CD4-positive, alpha-beta T cell treated with Interleukin-15 for 1 hour (primary cell): ENCODE measurements at regions not wholly inside any gene's neighbourhood (a gene's known extent, or its start where the extent isn't known, plus 50 kb on each side); places are given as distances from the start of the nearest gene placed in this dataset.

ENCODE experiments used
- DNase-seq: peaks from one replicate; pipeline ENCODE4 v3.0.0-alpha.2; 2020

DNA sequence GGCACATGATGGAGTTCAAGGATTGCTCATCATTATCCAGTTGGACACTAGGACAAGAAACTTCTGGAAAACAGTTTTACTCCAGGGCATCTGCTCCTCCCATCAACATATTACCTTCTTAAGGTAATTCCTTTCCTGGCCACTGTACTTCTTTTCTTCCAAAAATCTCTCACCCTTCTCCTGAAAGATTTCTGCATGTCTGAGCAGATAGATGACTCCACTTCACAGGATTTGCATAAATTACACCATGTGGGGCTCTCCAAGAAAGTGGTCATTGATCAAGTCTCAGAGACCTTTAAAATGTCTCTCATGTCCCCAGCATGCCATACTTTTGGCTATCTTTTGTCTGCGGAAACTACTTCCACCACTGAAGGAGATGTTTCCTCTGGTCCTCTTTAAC is 103.2 kb upstream of the TNFAIP3 start:
- DNase-seq, result no peak

DNA sequence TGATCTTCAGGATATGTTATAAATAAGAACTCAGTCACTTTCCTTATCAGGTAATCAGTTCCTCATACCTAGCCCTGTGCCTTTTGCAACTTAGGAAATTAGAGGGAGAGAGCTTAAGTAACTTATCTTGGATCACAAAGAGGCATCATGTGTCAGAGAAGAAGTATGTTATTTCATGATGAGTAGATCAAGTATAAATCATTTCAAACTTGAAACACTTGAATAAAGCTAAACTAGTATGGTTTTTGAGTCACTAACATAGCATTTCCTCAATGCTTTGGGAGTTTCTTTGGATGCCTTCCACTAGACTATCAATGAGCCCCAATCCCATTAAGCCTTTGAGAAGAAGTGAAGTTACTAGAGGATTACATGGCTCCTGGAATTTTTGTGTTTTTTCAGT is 102.6 kb upstream of the TNFAIP3 start:
- no peak for DNase-seq

DNA sequence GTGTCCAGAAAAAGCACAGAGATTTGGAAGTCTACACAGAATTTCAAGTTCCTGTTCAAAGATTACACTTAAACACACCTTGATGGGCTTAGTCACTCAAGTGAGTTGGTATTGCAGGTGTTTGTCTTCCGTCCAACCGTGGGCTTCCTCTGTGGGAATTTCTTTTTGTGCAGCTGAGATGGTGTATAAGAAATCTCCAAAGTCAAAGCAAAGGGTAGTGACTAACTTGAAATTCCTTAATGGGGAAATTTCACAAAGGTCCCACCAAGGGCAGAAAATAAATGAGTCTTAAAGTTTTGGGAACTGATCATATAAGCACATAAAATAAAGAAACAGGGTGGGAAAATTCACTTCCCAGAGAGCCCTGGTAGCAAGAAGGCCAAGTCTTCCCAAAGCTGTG is 102.0 kb upstream of the TNFAIP3 start:
- DNase-seq, result no peak

DNA sequence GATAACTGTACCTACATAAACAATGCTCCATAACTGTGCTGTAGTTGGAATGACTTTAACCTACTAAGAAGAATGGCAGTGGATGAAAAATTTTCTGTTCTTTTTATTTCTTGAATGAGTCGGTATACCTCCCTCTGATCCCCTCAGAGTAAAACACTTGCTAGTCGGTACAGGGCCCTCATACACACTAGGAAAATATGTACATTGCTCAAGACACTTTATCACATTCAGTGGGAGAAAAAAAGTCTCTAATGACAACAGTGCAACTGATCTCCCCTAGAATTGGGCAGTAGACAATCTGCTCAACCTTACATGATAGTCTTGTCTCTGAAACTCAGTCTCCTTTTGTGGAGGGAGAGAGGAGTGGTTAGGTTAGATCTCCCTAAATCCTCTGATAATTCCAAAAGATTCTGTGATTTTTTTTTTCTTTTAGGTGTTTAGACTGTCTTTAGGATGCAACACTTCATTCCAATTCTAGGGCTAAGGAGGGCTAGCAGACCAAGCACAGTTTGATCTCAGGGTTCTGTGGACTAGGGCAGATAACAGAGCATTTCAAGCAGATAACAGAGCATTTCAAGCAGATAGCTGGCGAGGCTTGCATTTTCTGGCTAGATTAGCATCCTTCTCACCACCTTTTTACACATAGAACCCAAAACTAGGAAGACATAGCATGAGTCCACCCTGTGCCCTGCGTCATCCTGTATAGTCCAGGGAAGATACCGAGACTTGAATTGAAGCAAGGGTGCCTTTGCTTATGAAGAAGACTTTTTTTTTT is 100.3 kb upstream of the TNFAIP3 start:
- DNase-seq, result no peak

DNA sequence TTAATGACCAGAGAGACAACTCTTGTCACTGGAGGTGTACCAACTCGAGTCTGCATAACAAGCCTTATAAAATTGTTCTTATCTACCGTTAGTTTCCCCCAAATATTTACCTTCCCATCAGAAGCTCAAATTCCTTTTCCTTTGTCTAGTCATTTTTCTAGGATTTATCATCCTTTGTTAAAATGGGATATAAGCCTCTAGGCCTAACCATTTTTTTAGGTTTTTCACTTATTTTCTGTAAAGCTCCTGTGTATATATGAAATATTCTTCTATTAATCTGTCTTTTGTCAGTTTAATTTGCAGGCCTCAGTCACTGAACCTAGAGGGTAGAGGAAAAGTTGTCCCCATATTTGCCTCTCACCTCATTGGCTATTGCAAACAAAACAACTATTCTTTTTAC is 99.6 kb upstream of the TNFAIP3 start:
- DNase-seq, result no peak

DNA sequence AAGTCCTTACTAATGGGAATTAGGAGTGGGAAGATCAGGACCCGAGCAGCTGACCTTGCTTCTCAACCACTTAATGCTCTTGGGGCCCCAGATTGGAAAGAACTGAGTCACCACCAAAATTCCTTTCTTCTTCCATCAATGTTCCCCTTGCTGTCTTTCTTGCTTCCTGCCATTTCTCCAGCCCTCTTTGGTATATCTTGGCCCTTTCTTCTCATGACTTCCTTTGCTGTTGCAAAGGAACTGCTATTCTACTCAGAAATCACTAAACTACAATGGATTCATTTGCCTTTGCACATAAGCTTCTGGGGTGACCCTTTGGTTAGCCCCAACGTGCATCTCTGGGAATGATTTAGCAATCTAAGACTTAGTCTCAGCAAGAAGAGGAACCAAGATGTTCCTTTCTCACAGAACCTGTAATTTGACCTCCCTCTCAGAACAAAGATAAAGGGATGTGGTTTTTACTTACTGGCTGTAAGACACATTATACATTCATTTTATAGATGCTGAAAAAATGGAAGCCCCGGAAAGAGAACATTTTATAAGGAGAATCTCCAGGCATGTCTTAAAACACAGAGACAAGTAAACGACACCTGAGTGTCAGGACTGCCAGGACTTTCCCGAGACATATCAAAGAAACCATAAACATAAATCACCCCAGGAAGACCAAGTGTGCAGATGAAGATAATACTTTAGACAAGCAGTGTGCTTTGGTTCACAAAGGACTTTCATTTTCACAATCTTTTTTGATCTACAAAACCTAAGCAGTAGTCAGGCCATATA is 99.0 kb upstream of the TNFAIP3 start:
- DNase-seq, result no peak

DNA sequence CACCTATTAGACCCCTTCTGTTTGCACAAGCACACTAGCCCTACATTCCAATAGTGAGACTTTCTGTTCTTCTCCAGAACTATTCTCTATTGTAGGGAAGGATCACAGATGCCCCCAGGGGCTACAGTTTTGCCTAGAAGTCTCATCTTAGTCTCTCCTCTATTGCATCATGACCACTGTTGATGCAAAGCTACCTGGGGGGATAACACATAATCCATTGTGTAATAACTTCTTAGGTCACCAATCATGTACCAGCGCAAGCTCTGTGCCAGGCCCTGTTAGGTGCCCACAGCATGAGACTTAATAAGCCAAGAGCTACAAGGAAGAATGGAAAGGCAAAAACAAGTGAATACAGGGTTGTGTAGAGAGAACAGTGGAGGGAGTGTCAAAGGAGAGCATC is 98.1 kb upstream of the TNFAIP3 start:
- DNase-seq, result no peak

DNA sequence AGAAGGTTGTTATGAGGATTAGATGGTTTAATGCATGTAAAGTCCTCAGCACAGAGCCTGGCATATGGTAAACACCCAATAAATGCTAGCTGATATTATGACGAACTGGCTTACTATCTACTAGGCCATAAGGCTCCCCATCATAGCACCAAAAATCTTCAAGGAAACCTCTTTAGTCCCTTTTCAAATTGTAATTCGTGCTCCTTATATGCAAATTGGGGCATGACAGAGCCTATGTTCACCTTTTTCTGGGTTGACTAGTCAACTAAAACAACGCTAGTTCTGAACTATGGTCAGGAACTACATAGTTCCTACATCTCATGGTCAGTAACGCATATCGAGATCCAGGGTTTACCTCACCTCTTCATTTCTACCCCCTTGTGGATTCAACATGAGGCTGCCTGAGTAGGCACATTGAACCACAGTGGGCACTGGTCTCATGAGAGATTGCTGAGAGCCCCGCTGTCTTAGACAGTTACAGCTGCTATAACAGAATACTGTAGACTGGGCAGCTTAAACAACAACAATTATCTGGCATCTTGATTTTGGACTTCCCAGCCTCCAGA is 97.2 kb upstream of the TNFAIP3 start:
- DNase-seq, result no peak

DNA sequence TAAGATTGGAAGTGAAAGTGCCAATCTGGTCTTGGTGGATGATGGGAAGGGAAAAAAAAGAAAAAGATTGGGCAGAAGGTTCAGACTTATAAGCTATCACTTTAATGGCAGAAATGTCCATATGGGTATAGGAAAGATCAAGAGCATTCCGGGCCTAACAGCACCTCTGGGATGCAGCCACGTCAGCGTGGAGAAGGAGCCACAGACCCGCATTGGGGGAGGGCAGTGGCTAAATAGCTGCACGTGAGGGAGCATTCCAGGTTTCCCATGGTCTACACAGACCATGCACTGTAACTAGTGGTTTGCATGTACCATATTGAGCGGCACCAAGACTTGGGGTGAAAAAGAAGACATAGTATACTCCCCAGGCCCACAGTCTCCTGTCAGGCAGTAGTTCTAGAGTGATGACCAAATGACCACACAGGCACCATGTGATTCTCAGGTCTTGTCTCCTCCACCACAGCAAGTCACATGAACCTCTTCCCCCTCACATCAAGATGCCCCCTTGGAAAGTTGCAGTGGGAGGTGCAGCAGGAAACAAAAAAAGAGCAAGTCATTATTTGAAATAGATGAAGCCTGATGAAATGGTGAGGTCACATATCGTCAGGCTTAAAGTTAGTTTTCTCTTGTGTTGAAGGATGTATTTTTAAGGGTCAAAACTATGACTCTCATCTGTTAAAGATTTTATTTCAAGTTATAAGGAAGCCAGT is 94.4 kb upstream of the TNFAIP3 start:
- no peak for DNase-seq

DNA sequence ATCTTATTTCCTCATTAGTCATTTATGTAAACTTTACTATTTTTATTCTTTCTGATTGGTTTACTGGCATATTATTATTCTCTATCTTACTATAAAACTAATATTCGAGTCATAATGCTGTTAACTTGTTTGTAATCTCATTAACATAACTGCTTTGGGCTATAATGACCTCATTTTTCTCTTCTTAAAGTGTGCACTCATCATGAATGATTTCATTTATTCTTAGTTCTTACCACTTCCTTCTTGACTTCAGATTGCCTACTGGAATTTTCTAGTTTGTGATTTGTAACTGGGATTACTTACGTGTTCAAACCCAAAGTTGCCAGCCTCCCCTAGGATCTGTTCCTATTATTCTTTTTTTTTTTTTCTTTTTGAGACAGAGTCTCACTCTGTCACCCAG is 91.8 kb upstream of the TNFAIP3 start:
- no peak for DNase-seq

DNA sequence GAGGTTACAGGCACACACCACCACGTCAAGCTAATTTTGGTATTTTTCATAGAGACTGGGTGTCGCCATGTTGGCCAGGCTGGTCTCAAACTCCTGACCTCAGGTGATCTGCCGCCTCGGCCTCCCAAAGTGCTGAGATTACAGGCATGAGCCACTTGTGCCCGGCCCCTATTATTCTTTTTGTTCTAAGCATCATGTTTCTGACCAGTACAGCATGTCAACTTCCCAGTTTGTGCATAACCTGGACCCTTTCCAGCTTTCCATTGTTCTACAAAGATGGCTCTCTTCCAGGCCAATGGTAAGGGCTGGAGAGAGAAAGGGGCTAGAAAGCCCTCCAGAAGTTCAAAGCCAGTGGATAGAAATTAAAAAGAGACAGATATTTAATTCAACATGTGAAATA is 91.3 kb upstream of the TNFAIP3 start:
- DNase-seq, result no peak

DNA sequence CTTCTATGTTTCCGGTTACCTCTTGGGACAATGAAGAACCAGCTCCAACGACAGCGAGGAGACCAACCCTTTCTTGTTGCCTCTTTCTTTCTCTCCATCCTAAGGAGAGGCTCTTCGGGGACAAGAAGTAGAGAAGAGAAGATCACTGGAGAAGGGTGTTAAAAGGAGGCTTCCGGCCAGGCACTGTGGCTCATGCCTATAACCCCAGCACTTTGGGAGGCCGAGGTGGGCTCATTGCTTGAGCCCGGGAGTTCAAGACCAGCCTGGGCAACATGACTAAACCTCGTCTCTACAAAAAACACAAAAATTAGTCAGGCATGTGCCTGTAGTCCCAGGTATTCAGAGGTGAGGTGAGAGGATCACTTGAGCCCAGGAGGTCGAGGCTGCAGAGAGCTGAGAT is 90.8 kb upstream of the TNFAIP3 start:
- no peak for DNase-seq

DNA sequence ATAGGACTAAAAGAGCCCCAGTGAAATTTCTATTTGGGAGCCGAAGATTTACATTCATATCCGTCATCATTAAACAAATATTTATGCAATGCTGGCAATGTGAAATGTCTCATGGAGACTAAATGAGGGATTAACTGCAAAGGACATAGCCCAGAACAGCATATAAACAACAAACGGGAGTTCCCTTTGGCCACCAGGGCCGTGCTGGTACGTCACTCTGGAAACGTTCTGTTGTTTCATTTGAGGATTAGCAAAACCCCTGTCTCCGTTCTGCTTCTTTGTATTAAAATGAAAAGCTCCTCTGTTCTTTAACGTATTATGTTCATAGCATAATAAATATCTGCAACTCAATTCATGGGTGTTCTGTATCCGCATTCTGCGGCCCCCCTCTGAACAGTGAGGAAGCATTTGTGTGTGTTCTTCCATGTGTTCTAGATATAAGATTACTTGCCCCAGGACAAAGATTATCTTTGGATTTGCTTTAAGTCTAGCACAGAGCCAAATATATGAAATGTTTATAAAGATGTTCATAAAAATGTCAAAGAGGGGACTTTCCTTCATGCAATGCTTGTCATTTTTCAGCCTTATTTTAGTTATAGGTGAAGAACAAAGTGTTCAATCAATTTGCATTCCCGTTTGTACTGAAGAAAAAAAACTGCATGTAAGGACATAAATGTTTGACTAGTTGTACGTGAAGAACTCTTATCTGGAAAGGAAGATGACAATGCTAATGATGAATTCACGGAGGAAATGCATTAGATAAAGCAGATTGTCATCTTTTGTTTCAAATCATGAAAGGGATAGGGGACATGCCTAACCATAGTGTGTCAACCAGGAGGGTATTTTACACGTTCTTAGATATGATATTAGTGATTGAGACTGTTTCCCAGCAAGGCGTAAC is 90.0 kb upstream of the TNFAIP3 start:
- DNase-seq, result no peak

DNA sequence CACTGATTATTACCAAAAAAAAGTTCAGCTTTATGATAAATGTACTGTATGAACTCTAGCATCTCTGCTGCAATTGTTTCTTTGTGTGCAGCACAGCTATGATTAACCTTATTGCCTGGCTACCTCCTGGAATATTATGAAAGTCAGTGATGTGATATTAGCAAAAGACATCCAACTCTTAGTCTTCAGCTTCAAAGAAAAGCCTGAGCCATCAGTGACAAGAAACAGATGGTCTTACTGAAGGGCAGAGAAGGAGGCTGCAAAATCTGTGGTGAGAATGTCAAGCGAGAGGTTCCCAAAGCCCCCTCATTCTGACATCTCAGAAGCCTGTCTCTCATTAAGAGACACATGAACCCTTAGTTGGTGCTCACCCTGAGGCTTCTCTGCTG is 89.4 kb upstream of the TNFAIP3 start:
- DNase-seq, result no peak

DNA sequence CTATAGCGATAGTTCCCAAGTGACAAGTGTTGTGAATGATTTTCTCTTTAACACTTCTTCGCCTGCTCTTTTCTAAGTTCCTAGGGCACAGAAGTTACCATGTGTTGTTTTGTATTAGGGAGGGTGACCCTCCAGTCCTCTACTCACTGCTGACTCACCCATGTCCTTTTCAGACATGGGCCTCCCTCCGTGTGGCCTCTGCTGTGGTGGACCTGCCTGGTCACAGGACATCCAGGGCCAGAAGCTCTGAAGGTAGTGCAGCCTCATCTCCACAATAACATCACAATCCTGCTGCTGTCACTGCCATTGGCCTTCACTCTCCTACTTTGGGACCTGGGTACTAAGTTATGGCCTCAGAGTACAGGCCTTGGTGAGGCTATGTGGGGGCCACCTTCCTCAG is 87.1 kb upstream of the TNFAIP3 start:
- no peak for DNase-seq

DNA sequence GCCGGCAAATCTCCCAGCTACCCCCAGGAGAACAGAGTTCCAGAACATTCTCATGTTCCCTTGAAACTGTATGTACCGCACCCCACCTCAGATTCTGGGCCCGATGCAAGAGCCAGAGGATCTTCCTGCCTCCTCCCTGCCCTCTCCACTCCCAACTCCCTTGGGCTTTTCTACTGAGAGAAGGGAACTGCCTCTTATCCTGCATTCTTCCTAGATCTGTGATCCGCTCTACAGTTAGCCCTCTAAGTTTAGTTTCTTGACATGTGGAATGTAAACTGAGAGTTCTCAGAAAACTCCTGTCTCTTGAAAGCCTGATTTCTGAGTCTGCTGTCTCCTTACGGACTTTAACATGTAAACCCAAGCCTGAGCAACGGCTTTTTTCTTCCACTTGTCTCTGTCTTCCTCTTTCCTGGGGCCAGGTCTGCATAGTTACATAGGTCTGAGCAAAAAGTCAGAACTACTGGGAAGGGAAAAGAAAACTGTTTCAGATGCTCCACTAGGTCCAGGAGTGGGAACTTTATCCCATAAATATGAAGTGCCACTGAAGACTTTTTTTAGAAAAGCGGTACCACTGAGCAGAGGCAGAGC is 86.5 kb upstream of the TNFAIP3 start:
- no peak for DNase-seq

DNA sequence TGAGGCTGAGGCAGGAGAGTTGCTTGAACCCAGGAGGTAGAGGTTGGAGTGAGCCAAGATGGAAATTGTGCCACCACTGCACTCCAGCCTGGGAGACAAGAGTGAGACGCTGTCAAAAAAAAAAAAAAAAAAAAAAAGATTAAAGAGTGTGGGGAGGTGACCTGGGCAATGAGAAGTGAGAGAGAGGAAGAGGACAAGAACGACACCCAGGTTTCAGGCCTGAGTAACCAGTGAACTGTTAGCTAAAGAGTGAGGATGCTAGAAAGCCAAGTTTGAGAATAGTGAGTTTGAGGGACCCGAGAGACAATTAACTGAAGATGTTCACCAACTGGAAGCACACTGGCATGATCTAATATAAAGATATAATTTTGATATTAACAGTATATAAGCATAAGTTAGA is 85.4 kb upstream of the TNFAIP3 start:
- no peak for DNase-seq

DNA sequence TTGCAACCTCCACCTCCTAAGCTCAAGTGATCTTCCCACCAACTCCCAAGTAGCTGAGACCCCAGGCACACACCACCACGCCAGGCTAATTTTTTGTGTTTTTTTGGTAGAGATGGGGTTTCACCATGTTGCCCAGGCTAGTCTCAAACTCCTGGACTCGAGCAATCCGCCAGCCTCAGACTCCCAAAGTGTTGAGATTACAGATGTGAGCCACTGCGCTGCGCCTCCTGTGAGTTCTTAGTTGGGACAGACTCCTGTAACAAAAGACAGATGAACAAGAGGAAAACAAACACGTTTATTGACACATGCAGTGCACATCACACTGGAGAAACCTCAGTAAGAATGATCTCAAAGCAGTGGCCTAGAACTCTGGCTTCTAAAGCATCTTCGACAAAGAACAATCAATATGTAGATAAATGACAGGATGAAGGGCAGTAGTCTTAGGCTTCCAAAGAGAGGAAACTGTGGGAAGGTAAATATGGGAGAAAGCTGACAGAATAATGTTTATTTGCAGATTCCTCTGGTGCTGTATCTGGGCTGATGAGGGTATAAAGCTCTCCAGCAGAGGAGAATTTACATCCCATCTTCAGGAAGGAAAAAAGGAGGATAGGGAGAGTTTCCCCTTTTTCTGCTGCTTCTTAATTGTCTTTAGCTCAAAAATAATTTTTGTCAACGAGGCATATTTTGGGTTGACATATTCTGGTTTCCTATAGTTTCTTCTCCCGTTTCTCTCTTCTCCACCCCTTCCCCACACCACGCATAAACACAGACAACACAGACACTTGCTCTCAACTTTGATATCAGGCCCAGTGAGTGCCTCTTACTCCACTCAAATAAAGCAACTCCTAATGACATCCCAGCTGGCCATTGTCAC is 84.7 kb upstream of the TNFAIP3 start:
- DNase-seq, result no peak

DNA sequence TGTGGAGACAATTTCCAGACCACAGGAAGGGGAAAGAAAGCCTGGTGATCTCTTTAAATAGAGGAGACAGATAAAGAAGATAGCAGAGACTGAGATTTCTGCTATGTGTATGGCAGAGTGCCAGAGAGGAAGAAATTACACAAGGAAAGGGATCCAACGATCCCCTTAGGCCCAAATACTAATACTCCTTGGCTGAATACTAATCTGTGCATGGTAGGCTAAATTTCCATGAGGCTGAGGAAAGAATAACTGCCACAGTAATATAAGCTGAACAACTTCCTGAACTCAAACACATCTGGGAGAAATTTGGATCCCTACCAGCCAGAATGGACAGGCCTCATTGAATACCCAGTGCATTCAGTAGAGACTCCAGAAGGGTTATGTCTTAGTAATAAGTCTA is 83.3 kb upstream of the TNFAIP3 start:
- DNase-seq, result no peak

DNA sequence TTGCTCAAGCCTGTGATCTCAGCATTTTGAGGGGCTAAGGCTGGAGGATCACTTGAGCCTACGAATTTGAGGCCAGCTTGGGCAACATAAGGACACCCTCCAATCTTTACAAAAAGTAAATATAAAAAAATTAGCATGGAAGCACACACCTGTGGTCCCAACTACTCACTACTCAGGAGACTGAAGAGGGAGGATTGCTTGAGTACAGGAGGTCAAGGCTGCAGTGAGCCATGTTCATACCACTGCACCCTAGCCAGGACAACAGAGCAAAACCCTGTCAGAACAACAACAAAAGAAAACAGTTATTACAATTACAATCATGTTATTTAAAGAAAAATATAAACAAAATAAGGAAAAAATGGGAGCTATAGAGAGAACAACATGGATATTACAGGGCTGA is 82.5 kb upstream of the TNFAIP3 start:
- DNase-seq, result no peak

DNA sequence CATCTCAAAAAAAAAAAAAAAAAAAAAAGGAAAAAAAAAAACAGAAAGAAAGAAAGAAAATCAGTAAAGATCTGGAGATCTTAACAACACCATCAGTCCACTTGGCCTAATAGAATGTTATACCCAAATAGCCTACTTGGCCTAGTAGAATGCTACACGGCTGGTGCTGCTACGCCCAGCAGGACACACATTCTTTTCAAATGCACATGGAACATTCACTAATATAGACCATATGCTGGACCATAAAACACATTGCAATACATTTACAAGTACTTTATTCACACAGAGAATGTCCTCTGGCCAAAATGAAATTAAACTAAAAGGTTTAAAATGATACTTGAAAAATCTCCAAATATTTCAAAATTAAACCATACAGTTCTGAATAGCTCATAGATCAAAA is 80.0 kb upstream of the TNFAIP3 start:
- no peak for DNase-seq
